GM12892 (cell line): ENCODE measurements at regions not wholly inside any gene's neighbourhood (a gene's known extent, or its start where the extent isn't known, plus 50 kb on each side); places are given as distances from the start of the nearest gene placed in this dataset.

ENCODE experiments used
- POLR2A ChIP-seq: IDR thresholded peaks from 2 replicates; pipeline ENCODE4 v1.6.1; 2011; ENCODE audit warnings: low read depth, low read length, control low read depth
- POLR2AphosphoS5 ChIP-seq: IDR thresholded peaks from 2 replicates; pipeline ENCODE4 v1.6.1; 2011; ENCODE audit warnings: low read depth, low read length, control low read depth
- TAF1 ChIP-seq: IDR thresholded peaks from 2 replicates; pipeline ENCODE4 v1.6.1; 2011; ENCODE audit warnings: low read depth, mild to moderate bottlenecking, control low read depth, low read length, borderline replicate concordance

DNA sequence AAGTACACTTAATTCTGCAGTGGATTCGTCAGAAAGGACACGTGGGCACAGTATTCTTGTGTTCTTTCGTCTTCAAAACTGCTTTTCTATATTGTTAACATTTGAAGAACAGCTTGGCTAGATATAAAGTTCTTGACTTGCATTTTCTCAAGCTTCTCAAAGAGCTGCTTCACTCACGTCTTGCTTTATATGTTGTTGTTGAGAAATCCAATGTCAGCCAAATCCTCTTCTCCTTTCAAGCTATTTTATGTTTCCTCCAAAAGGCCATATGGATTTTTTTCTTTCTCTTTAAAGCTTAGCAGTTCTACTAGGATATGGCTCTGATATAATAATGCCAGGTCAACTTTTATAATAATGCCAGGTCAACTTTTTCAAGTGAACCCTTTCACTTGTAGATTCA, 65.5 kb upstream of the CYP1B1 start:
- TF ChIP-seq POLR2A (no peak), POLR2AphosphoS5 (no peak), TAF1 (no peak)
